ENCODE measurements at regions not wholly inside any gene's neighbourhood (a gene's known extent, or its start where the extent isn't known, plus 50 kb on each side); places are given as distances from the start of the nearest gene placed in this dataset.

DNA sequence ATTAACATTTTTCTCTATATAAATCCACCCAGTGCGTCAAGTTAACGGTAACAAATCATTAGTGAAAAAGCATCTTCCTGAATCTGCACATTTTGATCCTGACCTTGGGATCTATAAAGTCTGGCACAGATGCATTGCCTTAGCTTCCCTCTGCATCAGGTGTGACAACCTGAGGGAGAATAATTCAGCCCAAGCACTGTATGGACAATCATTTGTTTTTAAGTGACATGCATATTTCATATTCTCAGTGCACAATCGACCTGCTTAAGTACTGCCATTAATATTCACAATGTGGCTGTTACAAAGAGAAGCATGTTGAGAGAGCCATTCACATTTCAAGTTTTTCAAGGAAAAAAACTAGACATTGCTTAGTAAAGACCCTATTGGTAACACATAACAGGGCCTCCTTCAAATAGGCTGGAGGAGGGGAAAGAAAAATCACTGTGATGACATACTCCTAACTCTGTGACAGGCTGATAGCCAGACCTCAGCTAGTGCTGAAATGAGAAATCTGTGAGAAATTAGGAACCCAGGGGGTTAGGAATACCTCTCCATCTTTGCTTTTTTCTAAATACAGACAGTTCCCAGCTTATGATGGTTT is 505.3 kb upstream of the CDH5 start:
- DNase-seq (ENCODE audit: low read depth), result no peak
- TF ChIP-seq, protein P1, sequence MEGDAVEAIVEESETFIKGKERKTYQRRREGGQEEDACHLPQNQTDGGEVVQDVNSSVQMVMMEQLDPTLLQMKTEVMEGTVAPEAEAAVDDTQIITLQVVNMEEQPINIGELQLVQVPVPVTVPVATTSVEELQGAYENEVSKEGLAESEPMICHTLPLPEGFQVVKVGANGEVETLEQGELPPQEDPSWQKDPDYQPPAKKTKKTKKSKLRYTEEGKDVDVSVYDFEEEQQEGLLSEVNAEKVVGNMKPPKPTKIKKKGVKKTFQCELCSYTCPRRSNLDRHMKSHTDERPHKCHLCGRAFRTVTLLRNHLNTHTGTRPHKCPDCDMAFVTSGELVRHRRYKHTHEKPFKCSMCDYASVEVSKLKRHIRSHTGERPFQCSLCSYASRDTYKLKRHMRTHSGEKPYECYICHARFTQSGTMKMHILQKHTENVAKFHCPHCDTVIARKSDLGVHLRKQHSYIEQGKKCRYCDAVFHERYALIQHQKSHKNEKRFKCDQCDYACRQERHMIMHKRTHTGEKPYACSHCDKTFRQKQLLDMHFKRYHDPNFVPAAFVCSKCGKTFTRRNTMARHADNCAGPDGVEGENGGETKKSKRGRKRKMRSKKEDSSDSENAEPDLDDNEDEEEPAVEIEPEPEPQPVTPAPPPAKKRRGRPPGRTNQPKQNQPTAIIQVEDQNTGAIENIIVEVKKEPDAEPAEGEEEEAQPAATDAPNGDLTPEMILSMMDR (IDR thresholded peaks at IDR 0.05; ENCODE audit: insufficient read depth, low read depth, low read length), result no peak
- no peak overlapping the region for H3K4me3 ChIP-seq (ENCODE audit: low read depth, low read length)

DNA sequence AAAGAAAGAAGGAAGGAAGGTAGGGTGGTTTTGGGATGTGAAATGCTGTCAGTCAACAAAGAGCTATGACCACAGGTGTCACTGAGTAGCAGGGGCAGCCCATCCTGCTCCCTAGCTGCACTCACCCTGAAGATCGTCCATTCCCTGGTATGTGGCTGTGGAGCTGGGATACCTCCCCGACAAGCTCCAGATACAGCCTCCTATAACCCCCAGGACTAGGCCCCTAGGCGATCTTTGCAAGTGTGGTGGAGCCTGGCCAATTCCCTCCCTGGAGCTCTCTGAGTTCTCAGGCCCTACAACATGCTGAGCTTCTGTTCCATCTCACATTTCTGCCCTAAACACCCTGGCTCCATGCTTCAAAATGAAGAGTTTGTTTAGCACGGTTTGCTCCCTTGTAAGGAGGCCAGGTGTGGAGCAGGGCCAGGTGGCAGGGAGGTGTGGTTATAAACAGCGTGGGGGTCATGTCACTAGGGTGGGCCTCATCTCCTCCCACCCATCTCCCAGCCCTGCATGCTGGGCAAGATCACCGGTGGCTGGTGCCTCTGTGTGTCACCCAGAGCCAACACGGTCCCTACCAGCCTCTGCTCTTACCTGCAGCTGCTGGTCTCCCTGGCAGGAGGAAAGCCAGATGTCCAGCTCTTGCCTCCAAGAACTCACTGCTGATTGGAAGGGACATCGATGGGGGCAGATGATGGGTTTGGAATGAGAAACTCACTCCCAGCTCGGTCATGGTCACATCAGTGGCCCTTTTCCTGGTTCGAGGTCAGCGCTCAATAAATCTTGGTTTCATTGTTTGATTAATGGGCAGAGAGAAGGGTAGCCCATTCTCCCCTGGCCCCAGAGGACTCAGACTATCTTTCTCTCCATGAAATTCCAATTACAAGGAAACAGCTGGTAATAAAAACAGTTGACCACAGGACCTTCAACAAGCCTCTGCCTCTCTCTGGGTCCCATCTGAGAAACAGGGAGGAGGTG is 511.0 kb upstream of the CDH5 start:
- DNase-seq (ENCODE audit: low read depth), result no peak
- TF ChIP-seq, protein P1 (IDR thresholded peaks at IDR 0.05; ENCODE audit: insufficient read depth, low read depth, low read length), result no peak

DNA sequence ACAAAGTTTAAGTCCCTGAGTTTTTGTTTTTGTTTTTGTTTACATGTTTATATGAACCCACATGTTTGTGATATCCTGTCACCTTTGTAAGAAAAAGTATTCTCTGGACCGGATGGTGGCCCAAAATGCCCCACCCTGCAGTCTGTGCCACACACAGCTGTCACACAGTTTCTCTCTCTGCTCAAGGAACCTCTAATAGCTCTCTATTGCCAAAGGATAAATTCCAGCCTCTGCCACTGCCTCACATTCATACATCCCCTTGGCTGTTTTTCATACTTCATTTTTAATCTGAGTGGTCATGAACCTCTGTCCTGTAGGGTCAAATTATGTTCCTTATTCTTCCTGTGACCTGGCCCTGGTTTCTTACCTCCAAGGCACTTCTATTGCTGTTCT is 520.3 kb upstream of the CDH5 start:
- H3K4me3 ChIP-seq (ENCODE audit: low read depth, low read length), result no peak overlapping the region
- no peak for DNase-seq (ENCODE audit: low read depth)
- TF ChIP-seq, protein P1 (IDR thresholded peaks at IDR 0.05; ENCODE audit: insufficient read depth, low read depth, low read length), result no peak

More for the DNA sequence above, 511.0 kb upstream of the CDH5 start:
- H3K4me3 ChIP-seq (ENCODE audit: low read depth, low read length), result no peak overlapping the region

DNA sequence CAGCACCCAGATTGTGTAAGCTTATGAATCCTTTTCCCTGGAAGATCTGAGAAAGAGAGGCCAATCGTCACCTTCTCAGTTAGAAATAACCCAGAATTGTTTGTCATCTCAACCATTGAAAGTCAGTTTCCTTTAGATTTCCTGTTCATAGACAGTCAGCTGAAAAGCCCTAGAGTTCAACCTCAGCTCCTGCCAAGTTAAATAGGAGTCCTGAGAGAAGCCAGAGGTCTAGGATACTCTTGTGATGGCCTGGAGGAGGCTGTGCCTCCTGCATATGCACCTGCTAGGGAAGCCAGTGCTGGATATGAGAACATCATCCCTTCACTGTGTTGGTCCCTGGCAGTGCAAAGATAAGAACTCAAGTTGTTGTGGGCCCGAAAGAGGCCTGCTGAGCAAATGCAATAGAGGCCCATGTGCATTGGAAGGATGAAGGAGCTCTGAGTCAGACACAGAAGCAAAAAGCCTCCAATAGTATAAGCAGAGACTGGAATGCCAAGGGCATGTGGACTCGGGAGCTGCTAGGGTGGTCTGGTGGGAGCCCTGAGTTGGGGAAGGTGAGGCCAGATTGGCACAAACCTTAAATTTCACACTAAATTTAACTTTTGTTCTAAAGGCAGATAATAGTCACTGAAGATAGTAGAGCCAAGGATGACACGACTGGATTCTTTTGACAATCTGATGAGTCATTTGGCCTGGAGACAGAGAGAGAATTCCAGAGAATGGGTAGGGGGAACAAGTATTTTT is 520.9 kb upstream of the CDH5 start:
- no peak overlapping the region for H3K4me3 ChIP-seq (ENCODE audit: low read depth, low read length)
- TF ChIP-seq, protein P1 (IDR thresholded peaks at IDR 0.05; ENCODE audit: insufficient read depth, low read depth, low read length), result no peak

DNA sequence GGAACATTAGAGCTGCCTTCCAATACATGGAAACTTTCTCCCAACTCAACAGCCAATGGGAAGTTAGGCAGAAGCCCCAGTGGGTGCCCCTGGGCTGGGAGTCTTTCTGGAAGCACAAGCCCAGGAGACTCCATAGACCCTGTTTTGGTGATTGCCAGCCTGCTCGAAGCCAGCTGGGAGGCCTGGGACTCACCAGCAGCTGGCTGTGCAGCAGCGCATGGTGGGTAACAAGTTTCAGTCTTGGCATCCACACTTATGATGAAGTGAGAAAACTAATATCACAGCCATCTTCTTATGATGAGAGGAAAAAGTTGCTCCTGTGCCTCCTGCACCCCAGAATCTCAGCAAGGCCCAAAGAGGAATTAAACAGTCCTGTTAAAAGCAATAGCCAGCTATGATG is 522.5 kb upstream of the CDH5 start:
- H3K4me3 ChIP-seq (ENCODE audit: low read depth, low read length), result no peak overlapping the region
- TF ChIP-seq, protein P1 (IDR thresholded peaks at IDR 0.05; ENCODE audit: insufficient read depth, low read depth, low read length), result no peak
- no peak for DNase-seq (ENCODE audit: low read depth)

More for the DNA sequence above, 520.9 kb upstream of the CDH5 start:
- no peak for DNase-seq (ENCODE audit: low read depth)

DNA sequence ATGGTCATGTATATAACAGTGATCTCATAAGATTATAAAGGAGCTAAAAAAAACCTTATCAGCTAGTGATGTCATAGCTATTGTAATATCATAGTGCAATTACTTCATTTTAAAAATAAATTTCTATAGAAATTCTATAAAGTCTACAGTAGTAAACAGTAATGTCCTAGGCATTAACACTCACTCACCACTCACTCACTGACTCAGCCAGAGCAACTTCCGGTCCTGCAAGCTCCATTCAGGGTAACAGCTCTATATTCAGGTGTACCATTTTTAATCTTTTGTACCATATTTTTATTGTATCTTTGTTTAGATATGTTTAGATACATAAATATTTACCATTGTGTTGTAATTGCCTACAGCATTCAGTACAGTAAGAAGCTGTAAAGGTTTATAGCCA is 524.4 kb upstream of the CDH5 start:
- TF ChIP-seq, protein P1 (IDR thresholded peaks at IDR 0.05; ENCODE audit: insufficient read depth, low read depth, low read length), result no peak
- DNase-seq (ENCODE audit: low read depth), result no peak

More for the DNA sequence above, 524.4 kb upstream of the CDH5 start:
- H3K4me3 ChIP-seq (ENCODE audit: low read depth, low read length), result no peak overlapping the region

Data from fibroblast of villous mesenchyme (primary cell).